ENCODE measurements at regions not wholly inside any gene's neighbourhood (a gene's known extent, or its start where the extent isn't known, plus 50 kb on each side); places are given as distances from the start of the nearest gene placed in this dataset.
"Not testable (repeated sequence)": the region's sequence is repeated elsewhere in the genome, so short reads cannot be mapped to it uniquely, and the experiment has no call there.

DNA sequence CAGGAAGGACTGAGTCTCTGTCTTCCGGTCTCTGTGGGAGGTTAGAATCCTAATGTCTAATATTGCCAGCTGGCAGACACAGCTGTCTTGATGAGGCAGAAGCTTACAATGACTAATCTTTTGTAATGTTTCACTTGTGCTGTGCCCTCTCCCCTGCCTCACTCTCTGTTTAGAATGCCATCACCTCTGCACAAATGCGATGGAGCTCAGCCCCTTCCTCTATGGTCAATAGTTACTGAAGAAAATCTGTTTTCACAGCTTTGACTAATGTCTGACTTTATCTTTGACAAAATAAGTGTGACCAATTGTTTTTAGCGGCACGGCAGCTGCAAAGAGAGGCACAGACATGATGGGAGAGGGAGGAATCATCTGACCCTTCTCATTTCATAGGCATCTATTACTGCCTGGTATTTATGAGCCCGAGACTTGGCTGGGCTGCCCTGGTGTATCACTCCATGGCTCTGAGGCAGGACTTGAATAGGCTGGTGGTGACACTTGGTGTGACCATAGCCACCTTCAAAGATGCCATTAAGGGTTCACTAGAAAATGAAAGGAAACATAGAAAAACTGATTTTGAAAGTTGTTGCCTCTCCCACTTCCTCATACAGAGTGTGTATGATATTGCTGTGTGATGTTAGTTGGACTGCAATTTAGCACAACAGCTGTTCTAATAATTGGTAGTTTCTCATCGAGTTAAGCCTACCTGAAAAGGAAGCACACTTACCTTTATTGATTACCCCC is 163.2 kb upstream of the NBPF11 start:
- no peak for DNase-seq (ENCODE audit: low read depth)

GRCh38 chr1:148310807-148311206 is 158.7 kb upstream of the NBPF11 start:
- DNase-seq (ENCODE audit: low read depth): no peak

GRCh38 chr1:148309940-148310500 is 157.9 kb upstream of the NBPF11 start:
- DNase-seq (ENCODE audit: low read depth): no peak

- no peak for DNase-seq (ENCODE audit: low read depth)
Observed at GRCh38 chr1:148308832-148309458, 156.9 kb upstream of the NBPF11 start.

GRCh38 chr1:148307583-148308185 is 155.6 kb upstream of the NBPF11 start:
- DNase-seq (ENCODE audit: low read depth): no peak

DNA sequence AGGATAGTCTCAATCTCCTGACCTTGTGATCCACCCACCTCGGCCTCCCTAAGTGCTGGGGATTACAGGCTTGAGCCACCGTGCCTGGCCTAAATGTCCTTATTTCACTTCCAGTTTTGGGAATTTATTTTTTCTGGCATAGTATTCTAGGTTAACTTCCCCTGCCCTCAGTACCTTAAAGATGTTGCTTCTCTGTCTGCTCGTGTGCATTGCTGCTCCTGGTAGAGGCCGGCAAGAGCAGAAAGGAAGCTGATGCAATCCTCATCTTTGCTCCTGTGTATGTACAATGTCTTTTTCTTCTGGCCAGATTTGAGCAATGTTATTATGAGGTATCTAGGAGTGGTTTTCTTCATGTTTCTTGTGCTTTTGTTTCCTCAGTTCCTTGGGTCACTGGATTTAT is 152.9 kb upstream of the NBPF11 start:
- not testable (repeated sequence) for DNase-seq (ENCODE audit: low read depth)

DNA sequence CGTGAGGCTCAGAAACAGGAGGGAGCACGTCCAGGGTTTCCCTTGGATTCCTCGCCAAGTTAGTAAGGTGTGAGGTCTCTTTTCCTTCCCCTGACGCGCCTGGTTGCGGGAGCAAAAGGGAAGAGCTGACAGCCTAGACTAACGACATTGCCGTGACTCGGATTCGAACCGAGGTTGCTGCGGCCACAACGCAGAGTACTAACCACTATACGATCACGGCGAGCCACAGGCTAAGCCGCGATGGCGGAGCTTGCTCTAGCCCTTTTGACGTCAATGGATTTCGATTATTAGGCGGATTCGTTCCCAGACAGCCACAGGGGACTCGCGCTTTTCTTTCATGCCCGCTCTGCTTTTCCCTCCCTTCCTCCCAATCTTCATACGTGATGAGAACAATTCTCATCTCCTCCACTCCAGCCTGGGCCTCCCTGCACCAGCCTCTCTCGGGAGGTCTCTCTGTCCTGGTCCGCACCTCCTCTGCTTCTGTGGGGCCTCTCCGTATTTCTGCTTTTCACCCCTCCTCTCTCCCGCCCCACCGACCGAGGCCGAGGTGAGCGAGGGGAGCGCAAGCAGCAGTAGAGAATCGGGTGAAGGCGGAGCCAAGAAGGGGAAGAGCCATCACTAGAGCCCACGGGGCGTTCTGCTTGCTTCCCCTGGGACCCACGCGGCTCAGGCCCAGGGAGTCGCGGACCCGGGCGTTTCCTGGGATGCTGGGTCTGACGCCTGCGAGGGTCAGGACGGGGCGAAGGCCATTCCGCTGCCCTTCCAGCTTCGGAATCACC is 150.7 kb upstream of the NBPF11 start:
- DNase-seq (ENCODE audit: low read depth): peak; percentile 68

GRCh38 chr1:148297852-148298251 is 145.8 kb upstream of the NBPF11 start:
- not testable (repeated sequence) for DNase-seq (ENCODE audit: low read depth)

GRCh38 chr1:148296511-148296910 is 144.4 kb upstream of the NBPF11 start:
- no peak for DNase-seq (ENCODE audit: low read depth)

DNA sequence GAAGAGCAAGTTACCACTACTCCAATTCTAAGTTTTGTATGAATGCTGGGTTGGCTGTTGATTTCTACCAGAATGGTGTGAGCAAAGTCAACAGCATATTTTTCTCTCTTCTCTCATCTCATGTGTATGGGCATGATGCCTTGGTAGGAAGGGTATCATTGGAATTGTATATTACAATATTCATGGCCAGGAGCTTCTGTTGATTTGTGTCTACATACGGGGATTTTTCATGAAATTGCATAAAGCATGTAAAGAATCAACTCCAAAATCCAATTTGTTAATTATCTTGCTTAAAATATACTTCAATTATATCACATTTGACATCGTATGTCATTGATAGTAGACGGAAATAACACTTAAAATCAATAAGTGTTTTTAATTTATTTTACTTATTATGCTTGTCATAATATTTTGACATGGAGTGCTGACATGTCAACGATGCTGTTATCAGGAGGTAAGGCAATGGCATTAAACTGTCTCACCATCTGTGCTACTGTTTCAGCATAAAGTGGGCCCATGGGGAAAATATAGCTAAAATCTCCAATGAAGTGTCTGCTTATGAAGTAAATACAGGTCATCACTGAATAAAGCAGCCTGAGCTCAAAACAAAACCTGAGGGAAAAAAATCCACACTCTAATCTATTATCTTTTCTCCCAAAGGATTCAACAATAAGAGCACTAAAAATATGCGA is 142.2 kb upstream of the NBPF11 start:
- no peak for DNase-seq (ENCODE audit: low read depth)

DNA sequence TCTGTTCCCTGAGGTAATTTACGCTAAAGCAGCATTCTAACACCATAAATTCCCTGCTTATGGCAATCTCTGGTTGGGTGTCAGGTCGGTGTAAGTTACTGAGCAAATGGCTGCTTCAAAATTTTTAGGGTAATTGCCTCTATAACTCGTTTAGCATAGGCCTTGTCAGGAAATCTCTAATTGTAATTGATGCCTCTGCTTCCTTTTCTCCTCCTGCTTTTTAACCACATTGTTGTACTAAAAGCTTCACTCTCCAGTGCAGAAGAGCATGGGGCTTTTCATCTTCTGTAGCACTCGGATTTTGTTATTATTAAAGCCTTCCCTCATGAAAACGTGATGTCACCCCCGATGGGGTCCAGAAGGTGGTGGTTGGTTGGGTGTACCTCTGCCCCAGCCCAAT is 141.6 kb upstream of the NBPF11 start:
- no peak for DNase-seq (ENCODE audit: low read depth)

GRCh38 chr1:148292915-148293314 is 140.8 kb upstream of the NBPF11 start:
- DNase-seq (ENCODE audit: low read depth): no peak

- DNase-seq (ENCODE audit: low read depth): no peak
Observed at GRCh38 chr1:148290881-148291280, 138.8 kb upstream of the NBPF11 start.

DNA sequence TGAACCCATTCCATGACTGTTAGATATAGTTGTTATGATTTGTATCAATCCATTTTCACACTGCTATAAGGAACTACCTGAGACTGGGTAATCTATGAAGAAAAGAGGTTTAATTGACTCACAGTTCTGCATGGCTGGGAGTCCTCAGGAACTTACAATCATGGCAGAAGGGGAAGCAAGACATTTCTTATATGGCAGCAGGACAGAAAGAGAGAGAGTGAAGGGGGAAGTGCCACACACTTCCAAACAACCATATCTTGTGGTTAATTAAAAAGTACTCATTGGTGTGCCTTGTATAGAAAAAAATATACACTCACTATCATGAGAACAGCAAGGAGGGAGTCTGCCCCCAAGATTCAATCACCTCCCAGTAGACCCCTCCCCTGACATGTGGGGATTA is 137.6 kb upstream of the NBPF11 start:
- DNase-seq (ENCODE audit: low read depth): no peak

- not testable (repeated sequence) for DNase-seq (ENCODE audit: low read depth)
Observed at GRCh38 chr1:148285946-148286345, 133.9 kb upstream of the NBPF11 start.

DNA sequence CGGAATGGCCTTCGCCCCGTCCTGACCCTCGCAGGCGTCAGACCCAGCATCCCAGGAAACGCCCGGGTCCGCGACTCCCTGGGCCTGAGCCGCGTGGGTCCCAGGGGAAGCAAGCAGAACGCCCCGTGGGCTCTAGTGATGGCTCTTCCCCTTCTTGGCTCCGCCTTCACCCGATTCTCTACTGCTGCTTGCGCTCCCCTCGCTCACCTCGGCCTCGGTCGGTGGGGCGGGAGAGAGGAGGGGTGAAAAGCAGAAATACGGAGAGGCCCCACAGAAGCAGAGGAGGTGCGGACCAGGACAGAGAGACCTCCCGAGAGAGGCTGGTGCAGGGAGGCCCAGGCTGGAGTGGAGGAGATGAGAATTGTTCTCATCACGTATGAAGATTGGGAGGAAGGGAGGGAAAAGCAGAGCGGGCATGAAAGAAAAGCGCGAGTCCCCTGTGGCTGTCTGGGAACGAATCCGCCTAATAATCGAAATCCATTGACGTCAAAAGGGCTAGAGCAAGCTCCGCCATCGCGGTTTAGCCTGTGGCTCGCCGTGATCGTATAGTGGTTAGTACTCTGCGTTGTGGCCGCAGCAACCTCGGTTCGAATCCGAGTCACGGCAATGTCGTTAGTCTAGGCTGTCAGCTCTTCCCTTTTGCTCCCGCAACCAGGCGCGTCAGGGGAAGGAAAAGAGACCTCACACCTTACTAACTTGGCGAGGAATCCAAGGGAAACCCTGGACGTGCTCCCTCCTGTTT is 128.9 kb upstream of the NBPF11 start:
- DNase-seq (ENCODE audit: low read depth): not testable (repeated sequence)

- not testable (repeated sequence) for DNase-seq (ENCODE audit: low read depth)
Observed at GRCh38 chr1:148279002-148279542, 127.0 kb upstream of the NBPF11 start.

DNA sequence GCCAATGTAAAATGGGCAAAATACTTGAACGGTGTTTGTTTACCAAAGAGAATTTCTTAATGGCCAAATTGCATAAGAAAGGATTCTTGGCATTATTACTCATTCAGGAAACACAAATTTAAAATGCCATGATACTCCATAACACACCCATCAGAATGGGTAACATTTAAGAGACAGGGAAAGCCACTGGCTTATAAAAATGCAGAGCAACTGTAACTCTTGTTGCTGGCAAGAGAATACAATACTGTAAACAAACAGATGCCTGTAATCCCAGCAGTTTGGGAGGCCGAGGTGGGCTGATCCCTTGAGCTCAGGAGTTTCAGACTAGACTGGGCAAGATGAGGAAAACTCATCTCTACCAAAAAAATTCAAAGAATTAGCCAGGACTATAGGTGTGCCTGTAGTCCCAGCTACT is 125.8 kb upstream of the NBPF11 start:
- DNase-seq (ENCODE audit: low read depth): not testable (repeated sequence)

DNA sequence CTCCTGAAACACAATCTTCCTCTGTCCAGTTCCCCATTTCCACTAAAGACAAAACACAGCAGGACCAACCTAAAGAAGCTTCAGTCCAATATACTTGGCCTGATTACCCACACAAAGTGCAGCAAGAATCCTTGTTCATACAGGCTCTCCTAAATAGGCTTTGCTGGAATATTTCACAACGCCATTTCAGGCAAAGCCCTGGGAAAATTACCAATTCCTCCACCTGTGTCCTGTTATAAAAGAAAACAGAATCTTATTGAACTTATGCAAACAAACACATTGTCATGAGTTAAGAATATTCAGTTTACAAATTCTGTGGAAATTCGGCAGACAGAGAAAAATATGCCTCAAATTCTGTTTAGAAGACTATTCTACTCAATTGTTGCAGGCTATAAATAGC is 115.0 kb upstream of the NBPF11 start:
- not testable (repeated sequence) for DNase-seq (ENCODE audit: low read depth)

Data from stimulated activated CD8-positive, alpha-beta memory T cell treated with anti-CD3 and anti-CD28 coated beads, Interleukin-7, amount 100 ng/mL, for 24 hours (primary cell).